HG03095 (cell line): ENCODE measurements at regions not wholly inside any gene's neighbourhood (a gene's known extent, or its start where the extent isn't known, plus 50 kb on each side); places are given as distances from the start of the nearest gene placed in this dataset.
"Not testable (repeated sequence)": the region's sequence is repeated elsewhere in the genome, so short reads cannot be mapped to it uniquely, and the experiment has no call there.

Experiments
- ATAC-seq: cut with Tn5 transposase; IDR thresholded peaks from one replicate; pipeline ENCODE4 v1.9.1; 2021; ENCODE audit warnings: moderate library complexity; ENCODE audit not compliant: unreplicated experiment

DNA sequence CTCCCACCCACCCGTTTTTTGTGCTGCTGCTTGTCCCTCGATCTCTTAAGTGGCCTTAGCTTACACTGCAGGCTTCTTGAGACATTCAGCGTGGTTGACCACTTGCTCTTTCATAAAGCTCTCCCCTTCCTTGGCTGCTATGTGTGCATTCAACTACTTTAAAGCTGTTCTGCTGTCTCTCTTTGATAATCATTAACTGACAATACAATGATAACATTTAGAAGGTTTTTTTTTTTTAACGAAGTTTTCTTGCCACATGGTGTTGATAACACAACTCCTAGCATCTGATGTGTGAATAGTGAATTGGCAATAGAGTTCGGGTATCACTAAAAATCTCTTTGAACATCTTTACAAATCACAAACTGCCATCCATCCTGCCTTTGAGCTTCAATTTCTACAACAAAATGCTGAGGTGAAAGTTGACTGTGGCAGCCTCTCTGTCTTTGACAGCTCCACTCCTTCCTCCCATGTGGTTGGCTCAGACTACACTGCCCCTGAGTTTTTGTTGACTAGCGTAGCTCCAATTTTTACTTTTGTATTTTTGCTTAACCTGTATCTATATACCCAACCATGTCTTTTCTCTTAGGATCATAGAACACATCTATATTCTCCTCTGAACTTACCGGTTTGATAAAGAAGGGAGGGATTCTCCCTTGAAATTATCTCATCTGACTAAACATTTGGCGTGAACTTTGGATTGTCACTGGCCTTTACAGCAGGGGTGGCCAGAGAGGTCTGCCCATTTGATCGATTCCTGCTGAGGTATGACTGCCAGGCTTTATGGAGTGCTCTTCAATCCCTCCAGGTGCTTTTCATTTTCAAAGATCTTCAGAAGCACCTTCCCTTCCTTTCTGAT is 409.4 kb upstream of the CD180 start:
- ATAC-seq = no peak

DNA sequence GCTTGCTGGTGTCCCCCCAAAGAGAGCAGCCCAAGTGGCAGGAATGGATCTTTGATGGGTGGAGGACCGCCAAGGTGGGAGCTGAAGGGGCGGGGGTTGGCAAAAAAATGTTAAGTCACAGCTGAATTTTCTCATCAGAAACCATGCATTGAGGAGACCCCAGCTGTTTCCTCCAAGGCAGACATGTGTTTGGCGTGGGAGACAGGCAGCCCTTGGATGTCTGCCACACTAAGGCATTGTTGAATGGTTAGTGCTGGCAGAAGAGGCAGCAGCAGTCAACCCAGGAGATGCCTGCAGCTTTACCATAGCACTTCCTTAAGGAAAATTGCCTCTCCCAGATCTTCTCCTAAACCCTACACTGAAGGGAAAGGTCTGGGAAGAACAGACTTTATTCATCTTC is 394.9 kb upstream of the CD180 start:
- no peak for ATAC-seq

DNA sequence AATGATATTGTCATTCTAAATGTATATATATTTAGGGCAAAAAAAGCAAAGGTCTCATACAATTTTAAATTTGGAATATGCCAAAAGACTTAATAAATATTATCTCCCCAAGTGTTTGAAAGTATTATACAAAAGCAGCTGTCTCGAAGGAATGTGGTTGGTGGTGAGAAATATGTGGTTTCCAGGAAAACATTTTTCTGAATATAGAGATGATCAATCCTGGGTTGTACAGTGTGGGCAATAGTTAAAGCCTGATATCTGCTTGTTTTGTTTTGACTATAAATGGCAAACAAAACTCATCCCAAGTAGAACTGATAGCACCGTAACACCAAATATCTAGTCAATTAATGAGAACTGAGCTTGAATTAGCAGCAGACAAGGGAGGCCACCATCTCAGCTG is 391.8 kb upstream of the CD180 start:
- no peak for ATAC-seq

DNA sequence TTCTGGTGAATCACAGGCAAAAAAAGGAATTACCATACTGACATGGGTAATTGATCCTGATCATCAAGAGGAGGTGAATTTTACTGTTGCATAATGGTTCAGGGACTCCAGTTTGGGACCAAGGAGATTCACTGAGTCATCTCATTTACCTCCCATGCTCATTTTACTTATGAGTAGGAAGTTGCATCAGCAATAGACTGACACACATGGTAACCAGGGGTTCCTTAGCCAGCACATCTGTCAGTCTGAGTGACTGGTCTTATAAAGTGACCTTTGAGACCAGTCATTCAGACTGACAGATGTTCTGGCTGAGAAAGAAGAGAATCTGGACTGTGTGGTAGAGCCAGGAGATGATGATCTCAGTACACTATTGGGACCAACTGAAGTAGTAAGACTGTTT is 384.6 kb upstream of the CD180 start:
- ATAC-seq = no peak

DNA sequence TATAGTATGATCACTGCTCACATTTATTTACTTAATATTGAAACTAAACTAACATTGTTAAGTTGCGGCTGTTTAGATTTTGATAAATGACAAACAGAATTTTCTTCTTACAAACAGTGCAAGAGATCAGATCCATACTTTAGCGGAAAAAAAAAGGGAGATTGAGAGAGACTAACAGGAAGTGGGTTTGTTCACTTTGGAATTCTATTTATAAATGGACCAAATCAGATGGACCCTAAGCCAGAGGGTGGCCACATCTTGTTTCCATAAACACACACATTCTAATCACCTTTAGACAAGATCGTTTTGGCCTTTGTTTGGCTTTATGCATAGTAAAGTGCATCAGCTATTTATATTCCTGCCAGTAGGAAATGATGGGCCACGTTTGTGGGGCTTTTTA is 381.4 kb upstream of the CD180 start:
- ATAC-seq = no peak

DNA sequence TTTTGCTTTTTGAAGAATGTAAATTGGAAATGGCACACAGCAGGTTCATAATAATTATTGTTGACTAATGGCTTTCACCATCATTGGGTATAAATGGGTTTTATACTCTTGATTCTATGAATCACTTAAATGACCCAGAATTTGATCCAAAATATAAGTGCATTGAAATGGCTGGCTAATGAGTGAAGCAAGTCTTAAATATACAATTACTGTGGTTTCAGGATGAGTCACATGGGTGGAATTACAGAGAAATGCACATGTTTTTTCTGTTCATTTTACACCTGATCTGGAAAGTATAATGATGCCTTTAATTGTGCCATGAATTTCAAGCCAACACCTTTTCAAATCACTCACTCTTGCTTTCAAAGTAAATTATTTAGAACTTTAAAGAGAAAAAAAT is 380.8 kb upstream of the CD180 start:
- ATAC-seq = no peak

DNA sequence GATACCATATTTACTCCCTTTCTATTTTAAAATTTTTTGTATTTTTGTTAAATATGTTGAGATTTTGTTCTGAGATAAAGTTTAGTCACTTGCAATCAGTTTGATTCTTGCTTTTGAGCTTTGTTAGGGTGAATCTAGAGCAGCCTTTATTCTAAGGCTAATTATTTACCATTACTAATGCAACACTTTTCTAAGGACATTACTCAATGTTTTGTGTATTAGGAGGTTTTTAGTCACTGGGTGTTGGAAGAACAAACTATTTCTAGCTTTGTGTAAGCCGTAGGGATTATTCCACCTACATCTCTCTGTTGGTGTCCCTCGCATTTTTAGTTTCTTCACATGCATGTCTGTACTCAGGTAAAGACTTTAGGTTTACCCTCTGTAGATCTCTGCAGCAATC is 379.5 kb upstream of the CD180 start:
- ATAC-seq = no peak

DNA sequence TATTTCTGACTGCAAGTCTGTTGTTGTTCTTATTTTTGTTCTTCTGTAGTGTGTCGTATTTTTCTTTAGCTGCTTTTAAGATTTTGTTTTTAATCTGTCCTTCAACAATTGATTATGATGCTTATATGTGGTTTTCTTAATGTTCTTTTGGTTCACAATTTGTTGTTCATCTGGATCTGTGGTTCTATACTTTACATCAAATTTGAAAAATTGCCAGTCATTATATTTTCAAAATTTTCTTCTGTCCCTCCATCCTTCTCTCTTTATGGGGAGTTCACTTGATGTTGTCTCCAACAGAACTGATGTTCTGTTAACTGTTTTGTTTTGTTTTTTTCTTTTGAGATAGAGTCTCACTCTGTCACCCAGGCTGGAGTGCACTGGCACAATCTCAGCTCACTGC is 378.5 kb upstream of the CD180 start:
- no peak for ATAC-seq

DNA sequence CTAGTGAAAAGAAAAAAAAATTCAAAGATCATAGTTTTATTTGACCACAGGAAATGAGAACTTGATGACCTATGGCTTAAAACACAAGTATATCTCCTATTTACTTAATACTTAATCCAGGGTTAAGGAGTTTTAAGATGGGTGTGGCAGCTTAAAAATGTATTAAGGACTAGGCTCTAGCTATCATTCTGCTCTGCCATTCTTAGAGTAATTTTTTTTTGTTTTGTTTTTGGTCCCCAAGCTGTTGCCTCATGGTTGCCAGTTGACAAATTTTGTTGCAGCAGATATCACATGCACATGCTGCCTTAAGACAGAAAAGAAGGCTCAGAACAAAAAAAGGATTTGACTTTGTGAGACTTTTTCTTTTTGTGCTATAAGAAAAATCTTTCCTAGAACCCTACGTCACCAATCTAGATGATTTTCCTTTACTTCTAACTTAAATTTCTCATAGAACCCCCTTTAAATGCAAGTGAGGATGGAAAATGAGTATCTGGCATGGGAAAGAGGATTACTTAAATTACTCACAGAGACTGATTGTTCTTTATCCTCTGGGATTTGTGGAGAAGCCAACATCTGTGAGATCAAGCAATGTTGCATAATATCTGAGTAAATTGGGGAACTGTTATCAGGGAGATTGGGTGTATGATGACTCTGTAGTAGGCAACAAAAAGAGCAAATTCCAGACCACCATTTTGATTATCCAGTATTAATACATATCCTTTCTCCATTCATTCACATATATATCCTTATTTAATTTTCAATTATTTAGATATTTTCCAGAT is 364.7 kb upstream of the CD180 start:
- ATAC-seq = no peak

DNA sequence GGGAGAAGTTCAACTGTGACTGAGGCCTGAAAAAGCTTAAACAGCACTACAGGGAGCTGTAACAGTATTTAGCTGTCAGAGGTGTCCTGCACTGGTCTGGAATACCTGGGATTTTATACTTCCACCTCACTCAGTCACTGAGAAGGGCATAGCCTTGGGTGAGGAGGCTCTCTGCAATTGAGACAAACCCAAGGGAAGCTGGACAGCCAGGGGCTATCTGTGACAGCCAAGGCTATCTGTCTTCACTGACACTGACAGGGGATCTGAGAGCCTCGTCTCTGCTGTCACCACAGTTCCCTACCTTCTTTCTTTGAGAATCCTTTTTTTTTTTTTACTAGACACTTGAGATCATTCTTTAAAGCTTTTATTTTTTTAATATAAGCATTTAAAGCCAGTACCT is 356.2 kb upstream of the CD180 start:
- ATAC-seq = no peak

DNA sequence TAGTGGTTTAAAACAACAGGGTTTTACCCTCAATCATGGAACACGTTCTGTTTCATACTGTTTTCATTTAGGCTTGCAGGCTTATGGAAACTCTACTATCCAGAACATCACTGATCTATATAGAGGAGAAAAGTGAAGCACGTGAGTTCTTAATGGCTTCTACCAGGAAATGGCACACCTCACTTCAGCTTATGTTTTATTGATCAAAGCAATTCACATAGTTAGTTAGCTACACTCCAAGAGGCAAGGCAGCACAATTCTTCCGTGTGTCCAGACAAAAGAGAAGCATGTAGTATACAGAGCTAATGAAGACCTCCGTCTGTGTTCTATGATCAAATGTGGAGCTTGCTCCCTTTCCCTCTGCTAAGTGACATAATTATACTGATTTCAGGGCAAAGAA is 353.3 kb upstream of the CD180 start:
- ATAC-seq = no peak

DNA sequence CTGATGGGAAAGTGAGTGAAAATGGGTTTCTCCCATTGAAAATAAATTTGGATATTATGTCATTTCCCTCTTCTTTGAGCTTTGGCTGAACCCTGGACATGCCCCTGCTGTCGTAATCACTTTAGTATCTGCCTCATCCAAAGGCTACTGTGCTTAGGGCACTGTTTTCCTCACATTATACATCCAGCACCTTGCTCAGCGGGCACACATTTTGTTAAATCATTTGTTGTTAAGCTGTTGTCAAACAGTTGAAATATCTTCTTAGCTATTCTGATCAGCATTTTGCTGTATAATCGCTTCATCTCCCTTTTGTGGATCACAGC is 352.7 kb upstream of the CD180 start:
- ATAC-seq = no peak

DNA sequence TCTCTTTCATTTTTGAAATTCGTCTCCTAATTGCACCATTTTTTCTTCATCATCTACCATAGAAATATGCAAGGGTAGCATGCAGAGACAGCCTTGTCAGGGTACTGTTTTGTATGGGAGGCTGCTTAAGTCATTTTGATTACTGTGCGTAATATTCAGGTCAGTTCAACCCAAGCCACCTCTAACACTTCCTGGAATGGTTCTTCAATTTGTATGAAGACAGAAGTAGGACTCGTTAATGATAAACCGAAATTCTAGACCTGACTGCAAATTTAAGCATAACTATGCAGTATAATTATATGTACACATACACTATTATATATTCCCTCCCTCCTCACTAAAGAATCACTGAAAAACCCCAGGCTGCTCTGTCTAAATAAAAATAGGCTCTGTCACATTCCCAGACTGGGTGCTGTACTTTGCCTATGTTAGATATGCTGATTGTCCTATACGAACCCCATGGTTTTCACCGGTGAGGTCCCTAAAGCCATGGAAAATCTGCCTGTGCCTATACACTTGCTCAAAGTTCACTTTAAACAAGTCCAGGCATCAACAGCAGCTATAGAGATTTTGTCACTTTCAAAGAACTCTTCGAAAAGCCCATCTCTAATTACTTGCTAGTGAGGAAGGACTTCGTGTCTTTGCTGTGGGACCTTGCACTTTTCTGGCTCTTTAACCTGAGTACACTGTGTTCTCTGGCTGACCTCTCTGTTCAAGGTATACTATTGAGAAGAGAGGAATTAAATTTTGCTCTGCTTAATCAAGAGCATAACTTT is 352.1 kb upstream of the CD180 start:
- no peak for ATAC-seq

DNA sequence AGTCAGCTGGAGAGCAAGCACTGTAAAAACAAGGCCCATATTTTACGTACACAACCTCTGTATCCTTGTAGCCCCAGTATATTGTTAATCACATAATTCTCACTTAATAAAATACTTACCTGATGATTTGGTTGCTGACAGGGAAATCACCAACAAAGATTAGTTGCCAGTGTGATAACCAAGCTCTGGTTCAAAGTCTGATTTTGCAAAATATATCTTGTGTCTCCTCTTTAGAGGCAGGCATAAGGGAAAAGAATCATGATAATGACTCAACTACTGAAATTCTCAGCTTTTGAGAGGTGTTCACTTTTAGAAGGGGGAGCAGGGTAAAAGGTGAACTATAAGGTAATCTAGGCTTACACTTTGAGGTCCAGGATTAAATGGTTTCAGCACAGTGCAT is 351.1 kb upstream of the CD180 start:
- ATAC-seq = no peak

DNA sequence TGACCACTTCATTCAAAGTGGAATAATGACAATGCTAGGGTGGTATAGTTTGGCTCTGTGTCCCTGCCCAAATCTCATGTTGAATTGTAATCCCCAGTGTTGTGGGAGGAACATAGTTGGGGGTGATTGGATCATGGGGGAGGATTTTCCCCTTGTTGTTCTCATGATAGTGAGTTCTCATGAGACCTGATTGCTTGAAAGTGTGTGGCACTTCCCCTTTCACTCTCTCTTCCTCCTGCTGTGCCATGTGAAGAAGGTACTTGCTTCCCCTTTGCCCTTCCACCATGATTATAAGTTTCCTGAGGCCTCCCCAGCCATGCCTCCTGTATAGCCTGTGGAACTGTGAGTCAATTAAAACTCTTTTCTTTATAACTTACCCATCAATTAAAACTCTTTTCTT is 348.3 kb upstream of the CD180 start:
- not testable (repeated sequence) for ATAC-seq

DNA sequence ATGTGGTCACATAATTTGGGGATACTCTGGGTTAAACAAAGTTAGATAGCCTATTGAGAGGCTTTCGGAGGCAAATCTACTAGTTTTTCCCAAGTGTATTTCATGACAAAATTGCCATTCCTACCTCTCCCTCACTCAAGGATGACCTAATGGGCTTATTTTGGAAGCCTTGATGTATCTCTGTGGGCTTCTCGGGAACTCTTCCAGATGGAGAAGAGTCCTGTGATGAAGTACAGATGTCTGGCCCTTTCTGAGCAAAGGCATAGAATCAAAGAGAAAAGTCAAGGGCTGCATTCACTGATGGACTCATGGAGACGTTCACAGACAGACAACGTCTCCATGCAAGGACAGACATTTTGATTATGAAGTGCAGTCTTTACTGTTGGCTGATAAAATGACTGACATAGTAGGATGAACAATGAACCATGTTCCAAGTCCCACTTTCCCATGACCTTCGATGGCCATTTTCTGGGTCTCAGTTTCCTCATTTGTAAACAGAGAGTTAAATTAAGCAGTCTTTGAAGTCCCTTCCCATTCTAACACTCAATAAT is 347.2 kb upstream of the CD180 start:
- ATAC-seq = no peak

DNA sequence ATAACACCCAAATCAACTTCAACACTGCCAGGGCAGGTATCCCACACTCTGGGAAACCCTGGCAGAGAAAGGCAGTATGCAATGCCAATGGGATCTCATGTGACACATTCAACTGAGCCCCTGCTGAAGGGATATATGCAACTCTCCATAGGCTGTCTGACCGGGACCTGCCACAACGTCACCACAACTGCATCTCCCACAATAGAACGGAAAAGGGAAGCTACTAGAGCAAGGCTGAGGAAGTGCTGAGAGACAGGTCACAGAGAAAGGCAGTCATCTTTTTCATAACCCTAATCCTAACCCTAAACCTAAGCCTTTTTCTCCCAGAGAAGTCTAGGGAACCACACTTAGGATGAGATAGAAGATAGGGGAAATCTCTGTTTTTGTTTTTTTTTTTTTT is 345.9 kb upstream of the CD180 start:
- ATAC-seq = no peak

DNA sequence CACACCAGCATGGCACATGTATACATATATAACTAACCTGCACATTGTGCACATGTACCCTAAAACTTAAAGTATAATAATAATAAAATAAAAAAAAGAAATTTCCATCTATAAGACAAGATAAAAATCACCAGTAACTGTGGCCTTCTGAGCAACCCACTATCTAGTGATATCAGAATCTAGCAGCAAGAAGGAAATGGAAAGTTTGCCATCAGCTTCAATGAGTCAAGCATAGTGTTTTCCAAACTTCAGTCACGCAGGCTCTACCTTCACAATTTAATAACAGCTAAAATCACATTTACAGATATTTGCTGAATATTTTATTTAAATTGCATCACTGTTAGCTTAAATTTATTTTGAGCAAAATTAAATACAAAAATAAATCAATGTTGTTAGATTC is 345.3 kb upstream of the CD180 start:
- ATAC-seq = no peak

DNA sequence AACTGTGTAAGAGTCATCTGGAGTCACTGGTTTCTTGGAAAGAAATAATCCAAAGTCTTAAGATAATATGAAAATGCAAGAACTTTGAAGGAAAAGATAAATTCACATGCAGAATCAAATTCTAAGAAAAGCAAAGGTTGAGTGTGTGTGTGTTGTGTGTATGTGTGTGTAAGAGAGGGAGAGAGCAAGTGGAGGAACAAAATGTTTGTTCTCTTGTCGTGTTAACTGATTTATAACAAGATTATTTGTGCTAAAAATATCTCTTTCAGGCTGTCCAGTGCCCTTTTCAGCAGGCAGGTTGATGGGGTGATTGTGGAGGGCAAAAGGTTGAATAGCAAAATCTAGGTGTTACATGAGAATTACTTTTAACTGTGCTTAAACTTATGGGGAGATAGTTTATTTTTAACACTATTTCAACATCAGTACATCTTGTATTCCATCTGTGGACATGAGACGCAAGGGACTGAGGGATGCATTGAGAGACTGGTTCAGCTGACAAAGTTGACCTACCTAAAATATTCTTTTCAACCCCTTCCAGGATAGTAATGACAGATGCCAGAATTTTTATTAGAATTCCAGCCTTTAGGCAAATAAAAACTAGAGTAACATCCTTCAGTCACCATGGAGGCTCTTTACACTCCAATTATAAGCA is 342.4 kb upstream of the CD180 start:
- ATAC-seq = no peak

DNA sequence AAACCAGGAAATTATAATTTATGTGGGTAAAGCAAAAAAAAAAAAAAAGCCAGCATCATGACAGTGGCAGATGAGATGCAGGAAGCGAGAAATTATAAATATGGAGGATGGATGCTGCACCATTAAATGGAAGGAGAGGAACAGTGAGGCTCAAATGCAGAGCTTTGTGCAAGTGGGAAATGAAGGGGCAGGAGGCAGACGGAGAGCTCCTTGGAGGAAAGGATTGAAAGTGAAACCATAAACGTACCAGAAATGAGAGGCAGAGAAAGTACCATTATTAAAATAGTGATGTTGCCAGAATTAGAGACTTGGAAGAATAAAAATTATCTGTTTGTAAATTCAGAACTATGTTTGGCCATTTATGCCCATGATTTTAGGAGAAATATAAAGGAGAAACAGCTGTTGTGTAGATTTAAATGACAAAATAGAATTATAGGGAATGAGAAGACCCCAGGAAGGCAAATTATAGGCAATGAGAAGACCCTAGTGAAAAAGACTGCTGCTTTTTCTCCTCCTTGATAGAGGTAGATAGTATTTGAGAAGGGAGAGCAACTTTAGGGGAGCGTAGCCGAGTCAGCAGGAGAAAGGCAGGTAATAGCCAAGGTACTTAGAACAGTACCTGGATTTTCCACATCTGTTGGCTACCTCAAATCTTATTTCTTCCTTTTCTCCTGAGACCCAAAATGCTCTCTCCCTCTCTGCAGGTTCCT is 341.0 kb upstream of the CD180 start:
- ATAC-seq = no peak
